ENCODE measurements at regions not wholly inside any gene's neighbourhood (a gene's known extent, or its start where the extent isn't known, plus 50 kb on each side); places are given as distances from the start of the nearest gene placed in this dataset.

DNA sequence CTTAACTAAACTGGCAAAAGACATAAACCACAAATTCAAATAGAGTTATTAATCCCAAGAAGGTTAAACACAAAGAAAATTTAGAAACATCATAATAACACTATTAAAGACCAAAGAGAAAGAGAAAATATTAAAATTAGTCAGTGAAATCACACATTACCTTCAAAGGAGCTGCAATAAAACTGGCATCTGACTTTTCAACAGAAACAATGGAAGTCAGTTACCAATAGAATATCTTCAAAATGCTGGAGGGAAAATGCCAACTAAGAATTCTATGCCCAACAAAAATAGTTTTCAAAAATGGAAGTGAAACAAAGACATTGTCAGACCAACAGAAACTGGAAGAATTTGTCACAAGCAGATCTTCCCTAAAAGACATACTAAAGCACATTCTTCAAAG, 68.7 kb upstream of the RNF7 start:
- DNase-seq = no peak

DNA sequence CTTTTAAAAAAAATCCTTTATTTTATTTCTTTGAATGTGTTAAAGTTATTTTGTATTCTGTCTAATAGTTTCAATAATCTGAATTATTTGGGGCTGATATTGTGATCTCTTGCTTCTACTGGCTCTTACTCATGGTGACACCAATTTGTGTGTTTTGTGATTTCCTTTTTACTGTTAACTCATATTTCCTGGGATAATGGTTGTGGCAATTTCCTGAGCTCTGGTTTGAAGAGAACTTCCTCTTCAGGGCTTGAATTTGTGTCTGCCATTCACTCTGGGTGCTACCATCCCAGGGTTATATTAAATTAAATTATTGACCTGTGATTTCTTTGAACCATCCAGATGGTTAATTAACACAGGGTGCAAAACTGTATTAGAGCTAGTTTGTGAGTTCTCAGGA, 60.4 kb upstream of the RNF7 start:
- DNase-seq = no peak

DNA sequence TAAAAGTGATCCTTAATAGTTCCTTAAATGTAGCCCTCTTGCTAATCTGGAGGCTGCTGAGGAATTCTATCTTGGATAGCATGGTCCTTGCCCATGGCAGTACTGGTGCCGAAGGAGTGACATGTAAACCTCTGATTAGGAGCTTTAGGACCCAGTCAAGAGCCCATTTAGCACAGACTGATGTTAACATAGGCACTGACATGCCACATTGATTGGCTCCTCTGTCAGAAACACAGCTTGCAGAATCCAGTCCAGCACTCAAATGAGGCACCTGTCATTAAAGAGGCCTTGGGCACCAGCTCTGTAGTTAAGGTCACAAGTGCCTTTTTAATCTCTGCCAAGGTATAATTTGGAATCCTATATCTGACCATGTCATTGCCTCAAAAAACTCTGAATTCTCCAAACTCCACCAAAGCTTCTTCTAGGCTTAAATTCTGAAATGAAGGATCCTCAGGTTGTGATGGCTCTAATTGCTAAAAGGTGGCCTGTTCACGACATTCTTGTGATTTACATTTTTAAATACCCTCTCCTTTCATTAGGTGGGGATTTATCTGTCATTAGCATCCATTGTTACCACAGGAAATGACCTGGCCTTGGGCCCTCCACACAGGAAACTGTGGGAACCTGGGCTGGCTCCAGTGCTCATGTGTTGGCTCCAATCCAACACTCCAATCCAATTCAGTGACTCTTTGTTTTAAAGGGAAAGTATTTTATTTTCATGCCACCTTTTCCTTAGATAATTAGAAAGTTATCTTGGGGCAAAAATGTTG, 57.3 kb upstream of the RNF7 start:
- peak; percentile 87 for DNase-seq

DNA sequence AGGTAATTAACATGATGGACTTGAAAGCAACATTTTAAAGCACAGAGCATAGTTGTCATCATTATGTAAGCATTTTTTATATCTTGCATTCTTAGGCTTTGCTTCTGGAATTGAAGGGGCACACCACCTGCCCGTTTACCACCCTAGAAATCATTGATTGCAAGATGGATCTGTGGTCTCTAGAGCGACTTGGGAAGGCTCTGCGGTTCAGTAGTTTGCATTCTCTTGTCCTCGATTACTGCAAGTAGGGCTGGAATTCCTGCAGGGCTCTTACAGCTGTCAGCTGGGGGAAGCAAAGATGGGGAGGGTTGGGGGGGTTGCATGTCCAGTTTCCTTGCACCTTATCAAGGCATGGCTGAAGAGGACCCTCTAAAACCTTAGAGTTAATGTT, 56.7 kb upstream of the RNF7 start:
- peak; percentile 44 for DNase-seq

DNA sequence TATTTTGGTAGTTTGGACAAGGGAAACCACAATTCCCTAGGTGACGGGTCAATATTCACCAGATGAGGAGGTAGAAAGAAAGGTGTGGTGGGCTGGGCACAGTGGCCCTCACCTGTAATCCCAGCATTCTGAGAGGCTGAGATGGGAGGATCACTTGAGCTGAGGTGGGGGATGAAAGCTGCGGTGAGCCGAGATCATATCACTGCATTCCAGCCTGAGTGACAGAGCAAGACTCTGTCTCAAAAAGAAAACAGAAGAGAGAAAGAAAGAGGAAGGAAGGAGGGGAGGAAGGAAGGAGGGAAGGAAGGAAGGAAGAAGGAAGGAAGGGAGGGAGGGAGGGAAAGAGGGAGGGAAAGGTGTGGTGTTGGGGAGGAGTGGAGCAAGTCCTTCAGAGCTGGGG, 56.1 kb upstream of the RNF7 start:
- no peak for DNase-seq

DNA sequence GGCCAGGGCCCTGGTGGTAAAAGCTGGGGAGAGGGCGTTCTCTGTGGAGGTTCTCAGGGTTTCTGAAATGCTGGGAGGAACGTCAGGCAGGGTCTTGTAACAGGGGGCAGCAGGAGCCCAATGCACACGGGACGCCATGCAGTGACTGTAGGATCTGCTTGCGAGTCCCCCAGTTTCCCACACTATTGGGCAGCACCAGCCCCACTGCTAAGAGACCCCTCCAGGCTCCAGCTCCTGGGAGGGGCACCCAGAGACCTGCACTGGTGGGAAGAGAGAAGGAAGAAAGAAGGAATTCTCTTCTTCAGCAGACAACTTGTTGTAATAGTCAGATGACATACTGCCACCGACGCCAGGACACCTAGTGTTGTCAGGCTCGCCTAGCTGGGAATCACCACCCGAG, 55.2 kb upstream of the RNF7 start:
- no peak for DNase-seq

DNA sequence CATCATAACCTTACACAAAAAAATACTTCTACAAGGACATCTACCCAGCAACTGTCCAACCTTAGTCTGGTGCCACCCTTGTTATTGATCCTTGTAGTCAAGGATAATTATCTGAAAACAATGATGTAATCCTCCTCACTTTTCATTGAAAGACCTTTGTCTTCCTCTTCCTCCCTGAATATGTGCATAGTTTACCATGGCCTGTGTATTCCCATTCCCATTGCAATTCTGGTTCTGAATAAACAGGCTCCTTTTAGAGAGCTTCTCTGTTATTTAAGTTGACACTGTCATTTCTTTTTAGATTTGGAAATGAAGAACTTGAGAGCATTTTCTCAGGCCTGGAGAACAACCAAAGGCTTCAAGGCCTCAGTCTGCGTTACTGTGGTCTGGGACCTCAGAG, 53.3 kb upstream of the RNF7 start:
- DNase-seq = no peak

DNA sequence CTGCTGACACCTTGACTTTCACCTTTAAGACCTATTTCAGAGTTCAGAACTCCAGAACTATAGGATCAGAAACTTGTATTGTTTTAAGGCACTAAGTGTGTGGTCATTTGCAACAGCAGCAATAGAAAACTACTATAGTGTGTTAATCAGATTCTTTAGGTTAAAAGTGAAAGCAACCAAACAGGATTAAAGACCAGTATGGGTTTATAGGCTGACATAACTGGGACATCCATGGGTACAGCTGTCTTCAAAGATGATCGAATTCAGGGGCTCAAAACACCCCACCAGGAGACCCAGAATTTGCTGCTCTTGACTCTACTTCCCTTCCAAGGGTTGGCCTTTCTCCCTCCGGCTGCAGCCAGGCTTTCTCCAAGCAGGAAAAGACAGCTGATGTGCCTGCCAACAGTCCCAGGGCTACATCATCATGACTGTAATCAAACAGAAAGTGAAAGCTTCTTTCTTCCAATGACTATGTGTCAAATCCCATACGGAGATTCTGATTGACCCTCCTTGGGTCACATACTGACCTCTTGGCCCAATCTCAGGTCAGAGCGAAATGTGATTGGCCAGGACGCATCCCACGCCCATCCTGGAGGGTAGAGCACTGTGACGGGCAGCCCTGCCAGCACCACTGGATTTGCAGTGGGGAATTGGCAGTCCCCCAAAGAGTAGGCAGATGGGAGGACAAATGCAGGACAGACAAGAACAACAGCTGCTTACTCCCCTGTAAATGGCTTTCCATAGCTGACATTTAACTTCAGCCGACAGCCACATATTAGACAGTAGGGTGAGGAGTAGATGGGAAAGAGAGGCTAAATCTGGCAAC, 51.4 kb upstream of the RNF7 start:
- DNase-seq = peak; percentile 20

Data from NCI-H1092 (cell line).